Skin epidermis (tissue), 12 donors: ENCODE measurements at regions not wholly inside any gene's neighbourhood (a gene's known extent, or its start where the extent isn't known, plus 50 kb on each side); places are given as distances from the start of the nearest gene placed in this dataset.

ENCODE experiments used
- H3K27ac ChIP-seq, 21 experiments: fragments of 200-600 bp; sonication (generic) in 11 of 21; one replicate each; pipeline ENCODE4 v1.5.0; 2020; ENCODE audit warnings: mild to moderate bottlenecking in 3 of 21, inconsistent platforms in 2 of 21, moderate library complexity in 2 of 21
- H3K4me3 ChIP-seq, 7 experiments: fragments of 200-600 bp; sonication (generic) in 2 of 7; one replicate each; pipeline ENCODE4 v1.5.0; 2020; ENCODE audit warnings: inconsistent platforms in 2 of 7, mild to moderate bottlenecking in 2 of 7, moderate library complexity in 1 of 7

DNA sequence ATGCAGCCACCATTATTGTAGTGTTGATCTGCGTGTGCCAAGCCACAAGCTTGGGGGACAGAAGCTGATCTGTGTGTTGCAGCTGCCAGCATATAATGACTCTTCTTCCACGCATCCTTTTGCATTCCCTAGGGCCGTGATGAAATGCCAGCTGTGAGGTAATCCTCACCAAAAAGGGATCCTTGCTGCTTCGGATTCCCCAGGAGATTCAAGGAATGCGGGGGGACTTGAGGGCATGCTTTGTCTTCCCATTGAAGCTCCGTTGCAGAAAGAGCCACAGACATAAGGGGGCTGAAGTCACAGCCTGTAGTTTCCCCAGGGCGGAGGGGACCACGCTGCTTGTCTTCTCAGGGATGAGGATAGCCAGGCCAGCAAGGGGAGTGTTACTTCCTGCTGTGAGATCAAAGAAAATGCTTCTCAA lies 281.6 kb upstream of the FMN2 start:
- Histone ChIP-seq H3K27ac (no peak overlapping the region), H3K4me3 (no peak overlapping the region)

DNA sequence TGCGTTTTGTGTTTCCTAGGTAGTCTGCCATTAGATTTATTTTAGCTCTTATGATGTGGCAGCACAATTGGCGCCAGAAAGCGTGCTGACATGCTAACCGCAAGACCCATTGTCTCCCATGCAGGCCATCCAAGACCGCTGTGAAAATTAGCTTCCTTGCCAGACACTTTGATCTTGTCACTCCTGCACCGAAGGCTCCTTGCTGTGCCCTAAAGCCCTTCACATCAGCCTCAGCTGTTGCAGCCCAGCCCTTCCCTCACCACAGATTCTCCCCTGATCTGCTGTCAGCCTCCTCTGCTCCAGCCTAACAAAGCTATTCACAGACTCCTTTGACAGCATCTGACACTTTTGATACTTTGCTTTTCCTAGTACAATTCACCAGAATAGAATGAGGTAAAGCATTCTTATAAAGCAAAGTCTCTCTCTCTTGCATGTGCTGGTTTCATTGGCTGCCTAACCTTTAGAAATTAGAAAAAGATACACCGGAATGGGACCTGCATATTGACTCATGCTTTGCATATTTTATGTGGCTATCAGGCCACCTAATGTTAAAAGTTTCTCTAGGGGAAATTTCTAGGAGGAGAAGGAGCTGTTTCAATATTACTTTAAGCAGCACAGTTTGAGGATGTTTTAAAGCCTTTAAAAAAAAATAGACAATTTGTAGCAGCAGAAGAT lies 280.3 kb upstream of the FMN2 start:
- Histone ChIP-seq H3K27ac (peak overlapping the region in 1 of 21 experiments; percentile 16), H3K4me3 (no peak overlapping the region)

DNA sequence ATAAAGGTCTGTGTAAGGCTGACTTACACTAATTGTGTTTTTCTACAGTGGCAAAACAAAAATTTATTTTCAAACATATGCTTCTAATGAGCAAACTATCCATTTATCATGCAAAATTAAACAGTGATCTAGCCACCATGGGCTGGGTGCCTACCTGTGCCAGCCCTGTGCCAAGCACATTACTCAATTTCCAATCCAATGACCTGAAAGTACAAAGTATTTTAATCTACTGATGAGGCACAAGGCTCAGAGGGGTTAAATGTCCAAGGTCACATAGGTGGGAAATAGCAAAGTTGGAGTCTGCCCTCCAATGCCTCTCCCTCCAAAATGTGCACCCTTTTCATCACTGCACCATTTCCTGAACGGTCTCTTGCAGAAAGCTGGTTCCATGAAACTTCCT lies 279.1 kb upstream of the FMN2 start:
- H3K27ac ChIP-seq = no peak overlapping the region
- no peak overlapping the region for H3K4me3 ChIP-seq

DNA sequence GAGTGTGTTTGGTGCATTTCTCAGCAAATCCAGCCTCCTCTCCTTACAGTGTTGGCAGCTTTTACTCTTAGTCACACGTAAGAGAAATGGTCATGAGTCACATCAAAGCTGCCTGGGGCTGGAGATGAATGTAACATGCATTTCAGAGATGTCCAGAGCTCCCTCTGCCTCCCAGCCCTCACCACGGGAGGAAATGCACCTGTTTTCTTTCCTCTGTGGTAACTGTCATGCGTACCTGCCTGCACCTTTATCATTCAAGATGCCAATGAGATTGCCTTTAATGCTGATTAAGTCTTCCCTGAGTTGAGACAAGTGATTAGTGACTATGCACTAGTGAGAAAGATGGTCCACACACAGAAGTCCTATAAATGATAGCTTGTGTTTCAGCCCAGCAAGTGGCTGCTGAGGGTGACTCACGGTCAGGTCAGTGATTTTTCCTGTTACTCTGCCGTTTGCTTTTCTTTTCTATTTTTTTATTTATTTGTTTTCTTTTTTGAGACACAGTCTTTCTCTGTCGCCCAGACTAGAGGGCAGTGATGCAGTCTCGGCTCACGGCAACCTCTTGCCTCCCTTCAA lies 277.3 kb upstream of the FMN2 start:
- Histone ChIP-seq H3K27ac (no peak overlapping the region), H3K4me3 (no peak overlapping the region)

DNA sequence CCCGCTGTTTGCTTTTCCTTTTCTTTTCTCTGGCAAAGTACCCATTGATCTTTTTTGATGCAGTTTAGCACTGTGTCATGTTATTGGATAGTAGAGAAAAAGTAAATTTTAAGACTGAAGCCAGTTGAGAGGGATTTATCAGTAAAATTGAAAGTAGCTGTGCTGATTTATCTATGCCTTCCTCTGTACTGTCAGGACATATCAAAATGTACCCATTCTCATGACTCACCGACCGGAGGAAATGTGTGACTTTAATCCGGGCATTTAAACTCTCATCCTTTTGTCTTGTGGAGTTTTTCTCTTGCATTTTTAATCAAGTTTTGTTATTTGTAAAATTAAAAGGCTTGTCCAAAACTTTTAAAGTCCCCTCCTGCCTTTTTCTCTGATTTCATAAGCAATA lies 276.6 kb upstream of the FMN2 start:
- H3K27ac ChIP-seq = peak overlapping the region in 1 of 21 experiments; percentile 24
- H3K4me3 ChIP-seq = no peak overlapping the region

DNA sequence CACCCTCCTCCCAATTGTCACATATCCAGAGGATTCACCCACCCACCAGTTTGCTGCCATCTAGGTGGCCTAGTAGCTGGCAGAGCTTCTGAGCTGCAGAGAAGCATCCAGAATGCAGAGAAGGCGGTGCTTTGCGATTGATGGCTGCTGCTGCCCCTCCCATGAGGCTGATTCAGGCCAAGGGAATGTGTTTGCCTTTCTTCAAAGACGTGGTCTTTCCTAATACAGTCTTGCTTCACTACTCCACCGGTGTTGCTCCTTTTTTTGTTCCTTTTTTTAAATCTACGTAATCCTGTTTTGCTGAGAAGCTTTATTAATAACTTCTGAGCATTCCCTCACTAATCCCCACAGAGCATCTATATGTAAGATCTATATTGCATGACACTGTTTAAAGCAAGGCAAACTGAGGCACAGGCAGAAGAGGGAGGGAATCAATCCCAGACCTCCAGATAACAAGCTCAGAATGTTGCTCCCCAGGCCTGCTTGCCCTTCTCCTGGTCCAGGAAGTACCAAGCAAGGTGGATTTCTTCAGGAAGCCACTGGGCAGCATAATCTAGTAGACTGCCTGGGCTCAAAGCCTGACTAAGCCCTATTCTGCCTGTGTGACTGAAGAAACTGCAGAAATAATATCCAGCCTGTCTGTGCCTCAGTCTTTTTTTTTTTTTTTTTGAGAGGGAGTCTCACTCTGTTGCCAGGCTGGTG lies 275.5 kb upstream of the FMN2 start:
- peak overlapping the region in 2 of 21 experiments; percentile 38 to 59 for H3K27ac ChIP-seq
- H3K4me3 ChIP-seq = no peak overlapping the region

DNA sequence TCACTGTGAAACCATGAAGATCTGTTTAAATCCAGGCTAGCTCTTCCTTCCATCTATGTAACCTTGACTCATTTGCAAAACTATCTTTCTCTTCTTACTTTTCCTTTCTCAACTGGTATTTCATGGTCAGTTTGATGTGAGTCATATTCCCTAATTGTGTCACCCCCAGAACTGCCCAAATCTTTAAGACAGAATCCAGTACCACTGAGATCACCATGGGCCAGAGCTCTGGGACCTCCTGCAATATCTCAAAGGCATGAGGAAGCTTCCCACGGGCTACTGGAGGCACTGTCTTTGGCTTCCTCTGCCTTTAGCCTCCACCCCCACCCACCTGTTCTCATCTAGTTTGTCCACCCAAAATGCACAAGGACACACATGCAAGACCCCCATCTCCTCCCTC lies 274.4 kb upstream of the FMN2 start:
- H3K4me3 ChIP-seq = no peak overlapping the region
- H3K27ac ChIP-seq = no peak overlapping the region

DNA sequence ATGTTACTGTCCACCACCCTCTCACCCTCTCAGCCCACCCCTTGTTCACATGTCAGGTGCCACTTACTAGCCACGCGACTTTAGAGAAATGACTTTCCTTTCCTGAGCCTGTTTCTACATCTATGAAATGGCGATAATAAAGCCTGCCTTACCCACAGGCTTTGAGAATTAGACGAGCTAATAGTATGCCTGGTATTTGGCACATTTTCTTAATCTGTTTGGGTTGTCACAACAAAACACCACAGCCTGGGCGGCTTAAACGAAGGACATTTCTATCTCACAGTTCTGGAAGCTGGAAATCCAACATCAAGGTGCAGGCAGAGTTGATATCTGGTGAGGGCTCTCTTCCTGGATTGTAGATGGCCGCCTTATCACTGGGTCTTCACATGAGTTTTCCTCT lies 273.9 kb upstream of the FMN2 start:
- no peak overlapping the region for H3K4me3 ChIP-seq
- no peak overlapping the region for H3K27ac ChIP-seq

DNA sequence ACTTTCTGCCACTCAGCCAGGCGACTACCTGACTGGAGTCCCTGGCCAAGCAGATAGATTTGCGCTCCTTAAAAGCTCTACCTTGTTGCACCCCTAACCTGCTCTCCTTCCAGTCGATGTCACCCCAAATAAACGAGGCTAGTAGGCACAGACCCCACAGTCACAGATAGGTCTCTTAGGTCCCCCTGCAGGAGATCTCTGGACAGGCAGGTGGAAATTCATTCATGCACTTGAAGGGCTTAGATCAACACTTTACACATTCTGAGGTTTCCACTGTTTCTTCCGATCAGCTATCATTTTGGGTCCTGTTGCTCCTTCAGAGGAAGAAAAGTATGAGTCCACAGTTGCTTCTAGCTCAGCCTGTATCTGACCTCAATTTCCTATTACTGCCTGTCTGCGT lies 272.6 kb upstream of the FMN2 start:
- Histone ChIP-seq H3K4me3 (no peak overlapping the region), H3K27ac (no peak overlapping the region)

DNA sequence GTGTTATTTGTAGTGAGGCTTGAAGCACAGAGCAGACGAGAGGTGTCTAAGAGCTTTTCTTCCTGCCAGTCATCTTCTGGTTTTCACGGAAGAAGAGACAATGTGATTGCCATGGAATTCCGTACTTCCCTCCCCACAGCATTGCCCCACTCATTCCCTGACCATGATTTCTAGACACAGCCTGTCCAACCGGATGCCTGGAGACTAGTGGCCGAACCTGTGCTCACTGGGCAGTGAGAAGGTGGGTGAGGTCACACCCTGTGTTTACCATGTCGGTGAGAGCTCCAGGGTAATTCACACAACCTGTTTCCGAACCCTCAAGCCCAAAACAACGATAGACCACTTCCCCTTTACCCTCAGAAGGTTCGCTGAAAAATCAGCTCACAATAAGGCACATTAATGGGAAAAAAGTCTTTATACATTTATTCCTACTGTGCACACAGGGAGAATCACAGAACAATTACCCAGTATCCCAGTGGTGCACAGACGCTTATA lies 271.9 kb upstream of the FMN2 start:
- no peak overlapping the region for H3K27ac ChIP-seq
- no peak overlapping the region for H3K4me3 ChIP-seq

DNA sequence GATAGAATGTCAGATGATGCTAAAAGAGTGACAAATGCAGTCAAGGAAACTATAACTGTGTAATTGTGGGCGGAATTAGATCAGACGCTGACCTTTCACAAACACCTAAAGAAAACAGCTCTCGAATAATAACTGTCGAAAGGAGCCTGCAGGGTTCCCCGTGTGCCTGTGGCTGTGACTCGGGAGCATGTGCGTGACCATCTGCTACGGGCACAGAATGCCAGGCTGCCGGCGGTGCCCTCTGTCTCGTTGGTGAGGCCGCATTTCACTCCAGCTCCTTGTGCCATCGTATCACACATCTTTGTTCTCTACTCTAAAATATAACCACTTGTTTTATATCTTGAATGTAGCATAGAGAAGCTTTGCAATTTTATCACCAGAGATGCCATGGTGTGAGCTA lies 267.8 kb upstream of the FMN2 start:
- H3K4me3 ChIP-seq = no peak overlapping the region
- no peak overlapping the region for H3K27ac ChIP-seq

DNA sequence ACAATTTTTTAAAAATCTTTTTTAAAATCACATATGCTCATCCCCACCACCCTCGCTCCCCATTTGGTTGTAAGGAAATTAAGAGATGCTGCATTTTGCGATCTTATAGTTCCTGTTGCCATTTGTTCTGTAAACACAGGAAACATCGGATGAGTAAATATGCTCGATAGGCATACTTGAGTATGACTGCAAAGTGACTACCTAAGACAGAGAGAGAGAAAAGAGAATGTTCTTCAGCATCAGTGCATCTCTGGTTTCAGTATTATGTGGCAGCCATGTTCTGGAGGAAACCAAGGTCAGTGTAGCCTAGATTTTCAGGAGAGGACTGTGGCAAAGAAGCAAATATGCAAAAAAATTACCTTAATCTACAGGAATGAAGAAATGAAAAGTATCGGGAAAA lies 265.5 kb upstream of the FMN2 start:
- H3K4me3 ChIP-seq = no peak overlapping the region
- no peak overlapping the region for H3K27ac ChIP-seq

DNA sequence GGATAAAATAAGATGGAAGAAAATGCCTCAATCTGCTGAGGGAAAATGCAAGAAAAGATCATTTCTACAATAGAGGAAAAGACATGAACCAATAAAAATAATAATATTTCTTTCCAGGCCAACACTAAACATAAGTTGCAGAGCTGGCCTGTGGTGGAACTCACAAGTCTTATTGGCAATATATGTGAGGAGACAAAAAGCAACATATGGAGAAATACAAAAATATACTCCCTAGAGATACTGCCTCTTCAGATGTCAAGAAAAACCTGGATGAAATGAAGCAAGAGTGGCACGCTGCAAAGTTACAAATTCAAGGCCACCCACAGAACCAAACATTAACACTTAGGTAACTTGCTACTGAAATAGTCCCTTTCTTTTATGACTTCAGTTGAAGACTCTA lies 264.9 kb upstream of the FMN2 start:
- no peak overlapping the region for H3K27ac ChIP-seq
- no peak overlapping the region for H3K4me3 ChIP-seq

DNA sequence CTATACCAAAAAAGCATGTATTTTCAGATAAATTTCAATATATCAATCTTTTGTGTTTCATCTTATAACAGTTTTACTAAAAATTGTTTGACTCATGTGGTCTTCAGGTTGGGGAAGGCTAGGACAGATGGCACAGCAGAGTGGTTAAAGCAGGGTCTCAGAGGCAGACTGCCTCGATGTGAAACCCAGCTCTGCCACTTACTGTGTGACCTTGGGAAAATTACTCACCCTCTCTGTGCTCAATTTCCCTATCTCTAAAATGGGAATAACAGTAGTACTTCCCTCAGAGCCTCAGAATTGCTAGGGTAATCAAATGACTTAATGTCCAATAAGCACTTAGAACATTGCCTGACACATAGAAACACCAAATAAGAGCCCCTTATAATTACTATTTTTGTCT lies 262.1 kb upstream of the FMN2 start:
- no peak overlapping the region for H3K27ac ChIP-seq
- no peak overlapping the region for H3K4me3 ChIP-seq

DNA sequence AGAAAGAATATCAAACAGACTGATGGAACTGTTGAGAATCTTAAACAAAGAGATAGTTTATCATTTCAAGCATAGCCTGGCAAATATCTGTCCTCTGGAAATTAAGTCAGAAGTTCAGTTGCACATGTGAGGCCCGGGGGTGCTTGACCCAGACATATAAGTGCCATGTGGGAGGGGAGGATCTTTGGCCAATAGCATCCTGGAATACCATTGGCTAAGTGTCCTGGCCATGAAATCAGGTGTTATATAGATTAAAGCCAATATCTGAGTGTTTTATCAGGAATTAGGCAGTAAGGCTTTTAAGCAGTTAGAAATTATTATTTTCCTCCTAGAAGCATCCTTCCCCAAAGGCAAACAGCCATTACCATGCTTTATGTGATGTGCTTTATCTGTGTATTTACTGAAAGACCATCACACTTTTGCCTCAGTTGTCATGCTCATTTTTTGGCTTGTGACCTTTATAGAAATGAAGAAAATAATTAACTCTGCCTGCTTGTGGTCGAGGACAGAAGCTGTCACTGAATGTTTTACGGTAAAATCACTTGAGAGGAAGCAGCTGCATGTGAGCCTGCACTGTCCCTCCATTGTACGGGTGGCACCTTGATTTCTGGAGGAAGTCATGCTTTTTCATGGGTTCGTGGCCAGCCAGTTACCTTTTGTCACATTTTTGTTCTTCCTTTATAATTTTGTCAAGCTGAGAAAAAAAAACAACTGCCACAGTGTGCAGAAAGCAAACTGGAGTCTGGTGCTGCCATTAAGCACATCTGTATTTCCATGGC lies 259.9 kb upstream of the FMN2 start:
- H3K27ac ChIP-seq = no peak overlapping the region
- no peak overlapping the region for H3K4me3 ChIP-seq

DNA sequence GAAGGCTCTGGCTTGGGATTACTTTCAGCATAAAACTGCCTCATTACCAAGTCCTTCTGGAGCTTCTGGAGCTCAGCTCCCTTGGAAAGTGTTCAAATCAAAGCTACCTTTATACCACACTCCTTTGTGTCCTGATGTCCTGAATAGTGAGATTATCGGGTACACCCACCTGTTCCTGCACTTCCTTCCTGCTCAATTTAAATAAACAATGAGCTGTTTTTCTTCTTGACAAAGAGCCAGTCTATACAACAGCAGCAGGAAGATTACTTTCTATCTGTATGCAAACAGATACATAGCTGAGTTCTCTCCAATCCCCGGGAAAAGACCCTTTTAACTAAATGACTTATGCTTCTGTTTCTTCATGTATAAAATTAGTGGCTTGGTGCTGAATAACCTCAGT lies 258.0 kb upstream of the FMN2 start:
- H3K27ac ChIP-seq = no peak overlapping the region
- no peak overlapping the region for H3K4me3 ChIP-seq

DNA sequence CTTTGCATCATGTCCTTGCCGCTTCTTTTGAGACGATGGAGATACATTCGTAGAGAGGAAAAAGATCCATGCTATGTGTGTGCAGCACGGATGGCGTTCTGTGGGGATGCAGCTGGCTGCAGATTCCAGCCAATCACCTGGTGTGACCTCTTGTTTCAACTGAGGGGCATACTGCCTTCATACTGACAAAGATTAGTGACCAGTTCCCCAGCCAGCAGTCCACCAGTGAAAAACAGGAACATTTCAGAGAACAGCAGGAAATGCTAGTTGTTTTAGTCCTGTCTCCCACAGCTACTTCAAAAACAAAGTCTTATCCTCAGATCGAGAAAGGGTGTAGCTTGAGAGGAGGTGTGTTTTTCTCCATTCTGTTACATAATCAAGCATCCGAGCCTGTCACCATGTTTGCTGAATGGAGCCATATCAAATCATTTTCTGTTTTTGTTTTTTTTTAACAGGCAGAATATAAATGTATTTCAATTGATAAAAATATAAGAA lies 255.7 kb upstream of the FMN2 start:
- H3K27ac ChIP-seq = no peak overlapping the region
- no peak overlapping the region for H3K4me3 ChIP-seq

DNA sequence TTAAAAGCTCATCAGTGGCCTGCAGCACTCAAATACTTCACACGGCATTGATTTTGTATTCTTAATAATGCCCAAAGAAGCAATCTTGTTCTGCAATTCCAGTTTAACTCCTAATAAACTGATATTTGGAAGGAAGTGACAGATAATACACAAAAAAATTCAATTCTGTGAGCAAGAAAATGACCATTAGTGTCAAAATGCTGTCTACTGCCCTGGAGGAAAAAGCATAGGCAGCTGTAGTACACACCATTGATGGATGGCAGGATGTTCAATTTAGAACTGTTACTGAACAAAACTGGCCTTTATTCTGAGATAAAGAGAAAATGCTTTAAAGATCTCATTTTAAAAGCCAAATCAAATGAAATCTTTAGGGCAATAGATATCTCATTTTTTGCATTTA lies 251.3 kb upstream of the FMN2 start:
- Histone ChIP-seq H3K4me3 (no peak overlapping the region), H3K27ac (no peak overlapping the region)

DNA sequence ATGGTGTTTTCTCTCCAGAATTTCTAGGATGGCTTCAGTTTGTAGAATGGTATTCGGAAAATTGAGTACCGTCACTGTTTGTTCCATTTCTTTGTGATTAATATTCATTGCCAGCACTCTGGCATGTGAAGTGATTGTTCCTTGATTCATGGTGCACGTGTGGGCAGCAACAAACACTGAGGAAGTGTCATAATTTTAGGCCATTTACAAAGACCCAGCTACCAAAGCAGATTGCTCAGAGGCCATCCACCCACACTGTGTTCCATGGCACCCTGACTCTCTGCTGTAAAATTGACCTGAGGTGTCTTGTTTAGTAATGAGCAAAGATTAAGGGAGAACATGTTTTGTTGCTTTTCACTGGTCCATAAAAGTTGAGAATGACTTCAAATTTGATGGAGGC lies 250.9 kb upstream of the FMN2 start:
- H3K4me3 ChIP-seq = no peak overlapping the region
- no peak overlapping the region for H3K27ac ChIP-seq

DNA sequence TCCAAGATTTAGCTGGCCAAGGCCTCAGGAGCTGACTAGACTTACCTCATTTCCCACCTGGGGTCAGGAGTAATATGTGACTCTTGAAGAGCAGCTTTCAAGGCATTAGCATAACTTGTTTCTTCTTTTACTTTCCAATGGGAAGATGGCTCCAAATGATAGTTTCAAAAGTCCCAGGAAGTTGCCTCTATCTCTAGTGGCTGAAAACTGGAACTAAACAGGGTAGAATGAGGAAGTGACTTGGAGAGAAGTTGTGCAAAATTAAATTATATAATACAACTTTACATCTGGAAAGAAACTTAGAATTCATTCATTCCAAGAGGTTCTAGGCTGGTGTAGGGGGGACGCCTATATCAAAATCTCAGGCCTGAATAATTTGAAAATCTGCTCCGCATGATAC lies 250.1 kb upstream of the FMN2 start:
- no peak overlapping the region for H3K27ac ChIP-seq

More for the DNA sequence above, 250.1 kb upstream of the FMN2 start:
- no peak overlapping the region for H3K4me3 ChIP-seq
